Esophagus squamous epithelium (tissue), 5 donors: ENCODE measurements at regions not wholly inside any gene's neighbourhood (a gene's known extent, or its start where the extent isn't known, plus 50 kb on each side); places are given as distances from the start of the nearest gene placed in this dataset.

Experiments
- DNase-seq: peaks from one replicate; lab custom pipeline; 2025; lab: John Stamatoyannopoulos, UW
- H3K27ac ChIP-seq, 4 donors: fragments of 200-600 bp; sonication (generic); one replicate each; pipeline ENCODE4 v1.5.1; 2016 to 2019; ENCODE audit warnings: mild to moderate bottlenecking in 1 of 4
- H3K27me3 ChIP-seq, 4 donors: fragments of 200-600 bp; sonication (generic); 1 replicate in 3 of 4; 2 replicates in 1 of 4; pipeline versions ENCODE4 v1.5.1 to v1.6.0; 2017 to 2021; ENCODE audit warnings: antibody characterized with exemption in 1 of 4
- H3K36me3 ChIP-seq, 3 donors: fragments of 200-600 bp; sonication (generic); one replicate each; pipeline ENCODE4 v1.5.1; 2016 to 2019
- H3K4me1 ChIP-seq, 3 donors: fragments of 200-600 bp; sonication (generic); one replicate each; pipeline ENCODE4 v1.5.1; 2017 to 2019
- H3K4me3 ChIP-seq, 4 donors: fragments of 200-600 bp; sonication (generic); 1 replicate in 3 of 4; 2 replicates in 1 of 4; pipeline ENCODE4 v1.5.1; 2016 to 2019; ENCODE audit warnings: mild to moderate bottlenecking in 2 of 4, moderate library complexity in 1 of 4
- H3K9me3 ChIP-seq, 3 donors: fragments of 200-600 bp; sonication (generic); one replicate each; pipeline ENCODE4 v1.5.1; 2016 to 2019
- CTCF ChIP-seq, 6 experiments: fragments of 450-650 bp in 4 of 6; fragments of 200-600 bp in 2 of 6; sonication (generic) in 2 of 6; IDR thresholded peaks; one replicate each; pipeline ENCODE4 v1.5.1; 2016 to 2019; ENCODE audit warnings: antibody characterized with exemption in 6 of 6, mild to moderate bottlenecking in 4 of 6, moderate library complexity in 4 of 6
- POLR2A ChIP-seq, 4 donors: fragments of 450-650 bp; IDR thresholded peaks; one replicate each; pipeline ENCODE4 v1.6.1; 2017; ENCODE audit warnings: antibody characterized with exemption in 4 of 4, mild to moderate bottlenecking in 4 of 4, moderate library complexity in 3 of 4
- WGBS, 2 donors: methylation state at CpG; one replicate each; pipeline ENCODE4 v1.1.5; 2018; 5-methylcytosine and 5-hydroxymethylcytosine counted together
- intact Hi-C: fragments of 100-400 bp; cut with DNase I; formaldehyde crosslinking; loops from one replicate; pipeline ENCODE4 v1.15.0; 2022
- donor health status: DM: yes; HTN: yes; CAD: no.

DNA sequence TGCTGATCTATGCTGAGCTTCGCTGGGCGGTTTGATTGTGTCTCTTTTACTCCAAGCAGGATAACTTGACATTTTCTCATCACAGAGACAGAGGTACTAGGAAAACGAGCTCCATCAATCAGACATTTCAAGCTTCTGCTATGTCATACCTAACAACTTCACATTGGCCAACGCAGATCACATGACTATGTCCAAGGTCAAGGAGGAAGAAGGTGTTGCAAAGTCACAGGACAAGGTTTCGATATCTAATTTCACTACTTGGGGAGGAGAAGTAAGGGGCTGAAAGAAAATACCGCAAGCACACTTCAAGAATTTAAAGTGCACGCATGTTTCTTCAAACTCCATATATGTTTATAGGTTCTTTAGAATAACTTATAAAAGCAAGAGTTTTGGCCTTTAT, 425.8 kb downstream of the CHL1 start:
- no peaks in the 10 kb centered on the region for H3K36me3 ChIP-seq
- H3K9me3 ChIP-seq: no peaks in the 10 kb centered on the region
- WGBS, 2 donors: 81 to 89% methylated on average over 7 of the region's 7 CpGs
- intact Hi-C loops: no loop called here
- no peak overlapping the region for H3K27ac ChIP-seq
- no peak overlapping the region for H3K4me3 ChIP-seq
- no peak for DNase-seq
- no peaks in the 10 kb centered on the region for H3K4me1 ChIP-seq
- TF ChIP-seq CTCF (IDR thresholded peaks at IDR 0.05) (no peak), POLR2A (IDR thresholded peaks at IDR 0.05) (no peak)
- no peaks in the 10 kb centered on the region for H3K27me3 ChIP-seq

- 75 to 79% methylated on average over 4 of the region's 4 CpGs for WGBS, 2 donors
- intact Hi-C loops: no loop called here
Observed at GRCh38 chr3:623914-624545, 427.5 kb downstream of the CHL1 start.

GRCh38 chr3:632571-633170, 436.1 kb downstream of the CHL1 start:
- no peak for TF ChIP-seq POLR2A (IDR thresholded peaks at IDR 0.05)
- peak in 5 of 6 experiments; percentile 32 to 58 (median 48) for TF ChIP-seq CTCF (IDR thresholded peaks at IDR 0.05)
- intact Hi-C loops: no loop called here
- Histone ChIP-seq H3K9me3 (no peaks in the 10 kb centered on the region), H3K4me3 (no peak overlapping the region), H3K27me3 (no peaks in the 10 kb centered on the region), H3K36me3 (no peaks in the 10 kb centered on the region), H3K4me1 (no peaks in the 10 kb centered on the region), H3K27ac (no peak overlapping the region)
- DNase-seq: no peak
- 18 to 25% methylated on average over 10 of the region's 10 CpGs for WGBS, 2 donors

More at GRCh38 chr3:623914-624545, 427.5 kb downstream of the CHL1 start:
- no peak for DNase-seq
- no peak overlapping the region for H3K27ac ChIP-seq
- TF ChIP-seq CTCF (IDR thresholded peaks at IDR 0.05) (no peak), POLR2A (IDR thresholded peaks at IDR 0.05) (no peak)
- H3K36me3 ChIP-seq: no peaks in the 10 kb centered on the region
- no peaks in the 10 kb centered on the region for H3K4me1 ChIP-seq
- H3K4me3 ChIP-seq: no peak overlapping the region
- no peaks in the 10 kb centered on the region for H3K9me3 ChIP-seq
- H3K27me3 ChIP-seq: no peaks in the 10 kb centered on the region

DNA sequence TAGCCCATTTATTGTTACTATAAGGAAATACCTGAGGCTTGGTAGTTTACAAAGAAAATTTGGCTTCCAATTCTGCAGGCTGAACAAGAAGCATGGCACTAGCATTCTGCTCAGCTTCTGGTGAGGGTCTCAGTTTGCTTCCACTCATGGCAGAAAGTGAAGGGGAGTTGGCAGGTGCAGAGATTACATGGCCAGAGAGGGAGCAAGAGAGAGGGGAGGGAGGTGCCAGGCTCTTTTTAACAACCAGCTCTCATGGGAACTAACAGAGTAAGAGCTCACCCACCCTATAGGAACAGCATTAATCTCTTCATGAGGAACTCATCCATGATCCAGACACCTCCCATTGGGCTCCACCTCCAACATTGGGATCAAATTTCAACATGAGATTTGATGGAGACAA, 437.9 kb downstream of the CHL1 start:
- no peaks in the 10 kb centered on the region for H3K4me1 ChIP-seq
- DNase-seq: no peak
- no peaks in the 10 kb centered on the region for H3K27me3 ChIP-seq
- H3K27ac ChIP-seq: no peak overlapping the region
- H3K36me3 ChIP-seq: no peaks in the 10 kb centered on the region
- intact Hi-C loops: no loop called here
- no peak for TF ChIP-seq POLR2A (IDR thresholded peaks at IDR 0.05)
- no peak for TF ChIP-seq CTCF (IDR thresholded peaks at IDR 0.05)
- no peaks in the 10 kb centered on the region for H3K9me3 ChIP-seq
- H3K4me3 ChIP-seq: no peak overlapping the region

DNA sequence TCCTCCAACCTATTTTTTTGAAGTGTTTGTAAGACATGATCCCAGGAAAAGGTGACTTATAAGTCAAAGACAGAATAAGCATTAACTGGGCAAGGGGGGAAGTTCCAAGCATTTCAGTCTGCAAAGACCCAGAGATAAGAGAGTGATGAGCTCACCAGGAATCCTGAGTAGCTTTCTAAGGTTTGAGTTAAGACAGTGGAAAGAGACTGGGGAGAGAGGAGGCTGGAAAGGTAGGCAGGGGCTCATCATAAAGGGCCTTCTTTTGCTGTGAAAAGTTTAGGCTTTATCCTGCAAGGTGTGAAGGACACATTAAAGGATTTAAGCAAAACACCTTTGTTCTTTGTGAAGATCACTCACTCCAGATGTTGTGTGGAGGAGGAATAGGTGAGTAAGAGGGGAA, 438.8 kb downstream of the CHL1 start:
- Histone ChIP-seq H3K27me3 (no peaks in the 10 kb centered on the region), H3K9me3 (no peaks in the 10 kb centered on the region), H3K36me3 (no peaks in the 10 kb centered on the region), H3K27ac (no peak overlapping the region), H3K4me1 (no peaks in the 10 kb centered on the region), H3K4me3 (no peak overlapping the region)
- no peak for TF ChIP-seq POLR2A (IDR thresholded peaks at IDR 0.05)
- TF ChIP-seq CTCF (IDR thresholded peaks at IDR 0.05): no peak
- intact Hi-C loops: no loop called here
- DNase-seq: no peak
